GM23338 (cell line): ENCODE measurements at regions not wholly inside any gene's neighbourhood (a gene's known extent, or its start where the extent isn't known, plus 50 kb on each side); places are given as distances from the start of the nearest gene placed in this dataset.
"Not testable (repeated sequence)": the region's sequence is repeated elsewhere in the genome, so short reads cannot be mapped to it uniquely, and the experiment has no call there.

Experiments
- ATAC-seq: fragments of 200-7000 bp; cut with Tn5 transposase; 3 replicates; pipeline ENCODE4 v1.9.1; 2020
- DNase-seq: peaks from one replicate; pipeline ENCODE4 v3.0.0-alpha.2; 2015; ENCODE audit warnings: low spot score
- H2AFZ ChIP-seq: fragments of 200-600 bp; sonication (generic); 2 replicates; pipeline ENCODE4 v1.8.0; 2016; ENCODE audit warnings: antibody characterized with exemption, mild to moderate bottlenecking, moderate library complexity
- H3F3A ChIP-seq: fragments of 200-600 bp; sonication (generic); replicated peaks from 2 replicates; pipeline ENCODE4 v1.8.0; 2017; ENCODE audit warnings: antibody characterized with exemption, mixed run types, low read depth
- H3K27ac ChIP-seq: fragments of 200-600 bp; sonication (generic); 2 replicates; pipeline ENCODE4 v1.6.1; 2016; ENCODE audit warnings: low read depth
- H3K27me3 ChIP-seq: fragments of 200-600 bp; sonication (generic); 2 replicates; pipeline ENCODE4 v1.8.0; 2016; ENCODE audit warnings: mild to moderate bottlenecking, mixed run types, moderate library complexity; ENCODE audit not compliant: insufficient read depth
- H3K36me3 ChIP-seq: fragments of 200-600 bp; sonication (generic); 2 replicates; pipeline ENCODE4 v1.8.0; 2016; ENCODE audit warnings: mild to moderate bottlenecking; ENCODE audit not compliant: insufficient read depth
- H3K4me1 ChIP-seq: fragments of 200-600 bp; sonication (generic); 2 replicates; pipeline ENCODE4 v1.8.0; 2016; ENCODE audit warnings: mild to moderate bottlenecking, moderate library complexity; ENCODE audit not compliant: insufficient read depth
- H3K4me2 ChIP-seq: fragments of 200-600 bp; sonication (generic); 2 replicates; pipeline ENCODE4 v1.7.1; 2017; ENCODE audit warnings: mixed run types
- H3K4me3 ChIP-seq: fragments of 200-600 bp; sonication (generic); 2 replicates; pipeline ENCODE4 v1.6.1; 2016; ENCODE audit warnings: mixed run types
- H3K79me2 ChIP-seq: fragments of 200-600 bp; sonication (generic); replicated peaks from 2 replicates; pipeline ENCODE4 v1.8.0; 2017; ENCODE audit warnings: mild to moderate bottlenecking; ENCODE audit not compliant: insufficient read depth
- H3K9me2 ChIP-seq: fragments of 200-600 bp; sonication (generic); 2 replicates; pipeline ENCODE4 v1.8.0; 2017; ENCODE audit not compliant: insufficient read depth
- H4K20me1 ChIP-seq: fragments of 200-600 bp; sonication (generic); replicated peaks from 2 replicates; pipeline ENCODE4 v1.8.0; 2017; ENCODE audit warnings: mild to moderate bottlenecking; ENCODE audit not compliant: insufficient read depth
- H3K27ac Mint-ChIP-seq: 2 replicates; pipeline ENCODE4 v1.8.0; 2020; ENCODE audit warnings: inconsistent platforms, mild to moderate bottlenecking, moderate library complexity, mixed read lengths
- H3K27me3 Mint-ChIP-seq: 3 replicates; pipeline ENCODE4 v1.8.0; 2022; ENCODE audit warnings: low read depth, mild to moderate bottlenecking, moderate library complexity, mixed read lengths, inconsistent platforms; ENCODE audit not compliant: insufficient read depth, poor library complexity
- H3K36me3 Mint-ChIP-seq: 3 replicates; pipeline ENCODE4 v1.8.0; 2021; ENCODE audit warnings: low read depth, mild to moderate bottlenecking, inconsistent platforms, moderate library complexity, mixed read lengths
- H3K4me1 Mint-ChIP-seq: 3 replicates; pipeline ENCODE4 v1.8.0; 2020; ENCODE audit warnings: mild to moderate bottlenecking, inconsistent platforms, mixed read lengths
- H3K4me3 Mint-ChIP-seq: 3 replicates; pipeline ENCODE4 v1.8.0; 2021; ENCODE audit warnings: moderate library complexity, mild to moderate bottlenecking, inconsistent platforms, mixed read lengths
- H3K9me3 Mint-ChIP-seq: 3 replicates; pipeline ENCODE4 v1.8.0; 2020; ENCODE audit warnings: moderate library complexity, mild to moderate bottlenecking, inconsistent platforms, mixed read lengths
- CTCF ChIP-seq, 2 experiments: fragments of 200-600 bp in 1 of 2; sonication (generic) in 1 of 2; conservative IDR thresholded peaks; 2 replicates each; pipeline versions ENCODE4 v1.5.1 to v1.6.1; 2016 to 2017; ENCODE audit warnings: antibody characterized with exemption in 2 of 2, low read depth in 2 of 2, mild to moderate bottlenecking in 2 of 2, moderate library complexity in 1 of 2
- EZH2phosphoT487 ChIP-seq: fragments of 200-600 bp; sonication (generic); IDR thresholded peaks from one replicate; pipeline ENCODE4 v1.8.1; 2018; ENCODE audit warnings: antibody characterized with exemption; ENCODE audit not compliant: unreplicated experiment
- NANOG ChIP-seq: IDR thresholded peaks from 2 replicates; pipeline ENCODE4 v1.6.1; 2016; ENCODE audit warnings: antibody characterized with exemption, borderline replicate concordance
- POLR2AphosphoS5 ChIP-seq: IDR thresholded peaks from 2 replicates; pipeline ENCODE4 v1.6.1; 2016; ENCODE audit warnings: antibody characterized with exemption, low read depth
- ZNF462 ChIP-seq: fragments of 250-450 bp; sonication (Bioruptor Pico); IDR thresholded peaks from 2 replicates; pipeline ENCODE4 v1.5.0; 2020; ENCODE audit warnings: mild to moderate bottlenecking, moderate library complexity

DNA sequence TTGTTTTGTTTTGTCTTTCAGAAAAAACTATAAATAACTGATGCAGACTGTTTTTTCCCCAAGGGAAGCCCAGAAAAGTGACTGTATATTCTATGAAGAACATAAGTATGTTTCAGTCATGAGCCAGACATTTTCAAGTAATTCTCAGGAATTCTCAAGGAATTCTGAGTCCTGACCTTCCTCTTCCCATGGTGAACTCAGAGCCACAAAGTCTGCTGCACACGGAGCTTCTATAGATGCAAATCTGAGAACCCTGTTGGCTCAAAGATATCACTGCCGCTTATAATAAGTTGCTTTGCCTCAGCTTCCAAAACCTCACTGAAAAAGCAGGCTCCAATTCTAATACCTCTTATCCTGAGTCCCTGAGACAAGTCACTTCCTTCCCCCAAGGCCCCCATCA lies 418.5 kb upstream of the RUNX1 start (continued):
- TF ChIP-seq CTCF (conservative IDR thresholded peaks at IDR 0.05; ENCODE audit: low read depth in 2 of 2): no peak

GRCh38 chr21:35466681-35467080 lies 417.6 kb upstream of the RUNX1 start:
- not testable (repeated sequence) for H3K27ac ChIP-seq, H3K27me3 Mint-ChIP-seq, H3F3A ChIP-seq, H4K20me1 ChIP-seq, H3K27me3 ChIP-seq, H3K36me3 ChIP-seq, H3K4me2 ChIP-seq, H3K4me3 Mint-ChIP-seq, DNase-seq, H3K27ac Mint-ChIP-seq, ATAC-seq, H2AFZ ChIP-seq, H3K79me2 ChIP-seq, H3K4me3 ChIP-seq
- H3K4me1 ChIP-seq: peaks cover 20% of the 10 kb centered on the region
- H3K9me2 ChIP-seq: peaks cover 21% of the 10 kb centered on the region
- H3K9me3 Mint-ChIP-seq: peaks cover 16% of the 10 kb centered on the region
- peaks cover 26% of the 10 kb centered on the region for H3K4me1 Mint-ChIP-seq
- H3K36me3 Mint-ChIP-seq: peaks cover 15% of the 10 kb centered on the region; the same call in 2 of the 3 replicates

GRCh38 chr21:35465741-35466140 lies 416.6 kb upstream of the RUNX1 start:
- Histone ChIP-seq H3K36me3 (no peaks in the 10 kb centered on the region), H3K9me2 (peaks cover 21% of the 10 kb centered on the region), H3K27me3 (no peaks in the 10 kb centered on the region), H4K20me1 (no peaks in the 10 kb centered on the region), H3F3A (no peaks in the 10 kb centered on the region), H3K4me1 (peaks cover 18% of the 10 kb centered on the region), H3K79me2 (no peaks in the 10 kb centered on the region), H3K4me2 (no peak overlapping the region), H3K4me3 (no peak overlapping the region), H3K27ac (no peak overlapping the region), H2AFZ (no peak overlapping the region)
- H3K27ac Mint-ChIP-seq: no peak overlapping the region
- H3K4me1 Mint-ChIP-seq: peaks cover 22% of the 10 kb centered on the region
- DNase-seq: no peak
- TF ChIP-seq POLR2AphosphoS5: no peak
- no peak for TF ChIP-seq EZH2phosphoT487
- H3K36me3 Mint-ChIP-seq: peaks cover 15% of the 10 kb centered on the region; the same call in 2 of the 3 replicates
- no peak overlapping the region for H3K4me3 Mint-ChIP-seq
- no peak for ATAC-seq
- H3K9me3 Mint-ChIP-seq: peaks cover 16% of the 10 kb centered on the region
- no peaks in the 10 kb centered on the region for H3K27me3 Mint-ChIP-seq

DNA sequence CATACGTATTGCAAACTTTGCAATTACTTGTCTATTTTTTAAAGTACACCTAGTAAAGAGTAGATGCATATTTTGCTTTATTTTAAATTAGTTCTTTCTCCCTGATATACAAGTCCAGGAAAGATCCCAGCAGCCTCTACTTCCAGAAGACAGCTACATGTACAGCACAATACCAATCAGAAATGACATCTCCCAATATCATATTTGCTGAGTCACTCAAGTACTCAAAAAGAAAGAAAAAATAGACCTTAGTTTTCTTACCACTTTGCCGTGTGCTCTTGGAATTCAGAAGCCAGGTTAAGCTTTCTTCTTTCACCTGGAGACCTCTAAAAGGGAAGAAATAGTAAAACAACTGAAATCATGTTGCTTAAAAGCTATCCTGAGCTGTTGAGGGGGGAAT lies 412.6 kb upstream of the RUNX1 start:
- Histone ChIP-seq H2AFZ (peak overlapping the region; percentile 33; the same call in 1 of the 2 replicates), H3K9me2 (peaks cover 18% of the 10 kb centered on the region), H3K27ac (no peak overlapping the region), H4K20me1 (no peaks in the 10 kb centered on the region), H3K27me3 (no peaks in the 10 kb centered on the region), H3K4me1 (peaks cover 27% of the 10 kb centered on the region), H3K79me2 (no peaks in the 10 kb centered on the region), H3F3A (no peaks in the 10 kb centered on the region), H3K4me2 (no peak overlapping the region), H3K36me3 (no peaks in the 10 kb centered on the region), H3K4me3 (no peak overlapping the region)
- Mint-ChIP-seq H3K9me3 (peaks cover 16% of the 10 kb centered on the region), H3K27ac (no peak overlapping the region), H3K4me1 (peaks cover 20% of the 10 kb centered on the region), H3K27me3 (no peaks in the 10 kb centered on the region), H3K36me3 (peaks cover 11% of the 10 kb centered on the region; the same call in 2 of the 3 replicates), H3K4me3 (no peak overlapping the region)
- TF ChIP-seq NANOG: no peak
- no peak for TF ChIP-seq POLR2AphosphoS5
- no peak for TF ChIP-seq ZNF462 (CRISPR knock-in tag)
- ATAC-seq: no peak
- no peak for DNase-seq
